Rectal smooth muscle tissue (tissue), 1 donor: ENCODE measurements at regions not wholly inside any gene's neighbourhood (a gene's known extent, or its start where the extent isn't known, plus 50 kb on each side); places are given as distances from the start of the nearest gene placed in this dataset.

Experiments
- H3K27ac ChIP-seq: one replicate; pipeline ENCODE4 v1.7.0; 2013; ENCODE audit warnings: low read depth, low read length, inconsistent platforms
- H3K27me3 ChIP-seq: one replicate; pipeline ENCODE4 v1.7.0; 2013; ENCODE audit warnings: low read length; ENCODE audit not compliant: control insufficient read depth, insufficient read depth
- H3K36me3 ChIP-seq: one replicate; pipeline ENCODE4 v1.7.0; 2013; ENCODE audit warnings: low read length; ENCODE audit not compliant: control insufficient read depth, insufficient read depth
- H3K4me1 ChIP-seq: one replicate; pipeline ENCODE4 v1.7.0; 2013; ENCODE audit warnings: low read length; ENCODE audit not compliant: control insufficient read depth, insufficient read depth
- H3K4me3 ChIP-seq: one replicate; pipeline ENCODE4 v1.7.0; 2013; ENCODE audit warnings: low read length
- H3K9ac ChIP-seq: one replicate; pipeline ENCODE4 v1.7.0; 2013; ENCODE audit warnings: low read length

- Histone ChIP-seq H3K36me3 (no peaks in the 10 kb centered on the region), H3K4me1 (no peaks in the 10 kb centered on the region), H3K27me3 (no peaks in the 10 kb centered on the region), H3K9ac (no peak overlapping the region), H3K4me3 (no peak overlapping the region), H3K27ac (no peak overlapping the region)
Observed at GRCh38 chr18:45255197-45255890, 359.9 kb upstream of the SLC14A2 start.

- Histone ChIP-seq H3K27ac (no peak overlapping the region), H3K4me3 (no peak overlapping the region), H3K27me3 (no peaks in the 10 kb centered on the region), H3K9ac (no peak overlapping the region), H3K4me1 (no peaks in the 10 kb centered on the region), H3K36me3 (no peaks in the 10 kb centered on the region)
Observed at GRCh38 chr18:45260125-45260524, 355.2 kb upstream of the SLC14A2 start.

GRCh38 chr18:45266023-45266422 is 349.3 kb upstream of the SLC14A2 start:
- Histone ChIP-seq H3K4me1 (no peaks in the 10 kb centered on the region), H3K9ac (no peak overlapping the region), H3K27me3 (no peaks in the 10 kb centered on the region), H3K4me3 (no peak overlapping the region), H3K36me3 (no peaks in the 10 kb centered on the region), H3K27ac (no peak overlapping the region)

GRCh38 chr18:45267622-45268021 is 347.7 kb upstream of the SLC14A2 start:
- H3K4me1 ChIP-seq: no peaks in the 10 kb centered on the region
- H3K27me3 ChIP-seq: no peaks in the 10 kb centered on the region
- no peak overlapping the region for H3K4me3 ChIP-seq
- no peak overlapping the region for H3K9ac ChIP-seq
- no peaks in the 10 kb centered on the region for H3K36me3 ChIP-seq
- no peak overlapping the region for H3K27ac ChIP-seq

- Histone ChIP-seq H3K4me3 (no peak overlapping the region), H3K27ac (no peak overlapping the region), H3K9ac (no peak overlapping the region), H3K4me1 (no peaks in the 10 kb centered on the region), H3K27me3 (no peaks in the 10 kb centered on the region), H3K36me3 (no peaks in the 10 kb centered on the region)
Observed at GRCh38 chr18:45268583-45268982, 346.7 kb upstream of the SLC14A2 start.

- no peak overlapping the region for H3K9ac ChIP-seq
- H3K27me3 ChIP-seq: no peaks in the 10 kb centered on the region
- H3K27ac ChIP-seq: no peak overlapping the region
- H3K4me3 ChIP-seq: no peak overlapping the region
- no peaks in the 10 kb centered on the region for H3K36me3 ChIP-seq
- no peaks in the 10 kb centered on the region for H3K4me1 ChIP-seq
Observed at GRCh38 chr18:45270289-45270771, 344.9 kb upstream of the SLC14A2 start.

- Histone ChIP-seq H3K36me3 (no peaks in the 10 kb centered on the region), H3K27ac (no peak overlapping the region), H3K4me3 (no peak overlapping the region), H3K9ac (no peak overlapping the region), H3K4me1 (no peaks in the 10 kb centered on the region), H3K27me3 (no peaks in the 10 kb centered on the region)
Observed at GRCh38 chr18:45274026-45274425, 341.2 kb upstream of the SLC14A2 start.

GRCh38 chr18:45275367-45276113 is 339.7 kb upstream of the SLC14A2 start:
- Histone ChIP-seq H3K27me3 (no peaks in the 10 kb centered on the region), H3K4me3 (no peak overlapping the region), H3K27ac (no peak overlapping the region), H3K36me3 (no peaks in the 10 kb centered on the region), H3K9ac (no peak overlapping the region), H3K4me1 (no peaks in the 10 kb centered on the region)

GRCh38 chr18:45276878-45277277 is 338.4 kb upstream of the SLC14A2 start:
- H3K27ac ChIP-seq: no peak overlapping the region
- no peak overlapping the region for H3K4me3 ChIP-seq
- H3K9ac ChIP-seq: no peak overlapping the region
- H3K27me3 ChIP-seq: no peaks in the 10 kb centered on the region
- H3K36me3 ChIP-seq: no peaks in the 10 kb centered on the region
- H3K4me1 ChIP-seq: no peaks in the 10 kb centered on the region

- no peak overlapping the region for H3K27ac ChIP-seq
- no peaks in the 10 kb centered on the region for H3K36me3 ChIP-seq
- no peak overlapping the region for H3K9ac ChIP-seq
- H3K4me3 ChIP-seq: no peak overlapping the region
- H3K27me3 ChIP-seq: no peaks in the 10 kb centered on the region
- H3K4me1 ChIP-seq: no peaks in the 10 kb centered on the region
Observed at GRCh38 chr18:45277908-45278307, 337.4 kb upstream of the SLC14A2 start.

- Histone ChIP-seq H3K36me3 (no peaks in the 10 kb centered on the region), H3K27me3 (no peaks in the 10 kb centered on the region), H3K4me3 (no peak overlapping the region), H3K27ac (no peak overlapping the region), H3K9ac (no peak overlapping the region), H3K4me1 (no peaks in the 10 kb centered on the region)
Observed at GRCh38 chr18:45280481-45281276, 334.6 kb upstream of the SLC14A2 start.

GRCh38 chr18:45282101-45282812 is 333.0 kb upstream of the SLC14A2 start:
- H3K4me3 ChIP-seq: no peak overlapping the region
- H3K36me3 ChIP-seq: no peaks in the 10 kb centered on the region
- no peak overlapping the region for H3K9ac ChIP-seq
- no peaks in the 10 kb centered on the region for H3K27me3 ChIP-seq
- H3K27ac ChIP-seq: no peak overlapping the region
- no peaks in the 10 kb centered on the region for H3K4me1 ChIP-seq
